ENCODE measurements at regions not wholly inside any gene's neighbourhood (a gene's known extent, or its start where the extent isn't known, plus 50 kb on each side); places are given as distances from the start of the nearest gene placed in this dataset.

- H3K4me1 ChIP-seq (ENCODE audit: control insufficient read depth, insufficient read depth, low read length, poor library complexity, severe bottlenecking): no peaks in the 10 kb centered on the region
- H3K9me3 ChIP-seq (ENCODE audit: control insufficient read depth, low read length): no peaks in the 10 kb centered on the region
- no peak overlapping the region for H3K4me3 ChIP-seq (ENCODE audit: extremely low read depth, insufficient read depth, low read length, poor library complexity, severe bottlenecking)
- 92 to 100% methylated on average over 1 to 2 of the region's 5 CpGs for WGBS, 2 experiments (ENCODE audit: insufficient coverage in 2 of 2)
- no peak overlapping the region for H3K27ac ChIP-seq (ENCODE audit: low read depth, low read length, severe bottlenecking)
- no peaks in the 10 kb centered on the region for H3K36me3 ChIP-seq (ENCODE audit: control insufficient read depth, insufficient read depth, low read length)
These were observed 572.6 kb downstream of the SLC16A7 start for GRCh38 chr12:60168441-60168840.

GRCh38 chr12:60169904-60170303, 574.1 kb downstream of the SLC16A7 start:
- H3K27ac ChIP-seq (ENCODE audit: low read depth, low read length, severe bottlenecking): no peak overlapping the region
- H3K36me3 ChIP-seq (ENCODE audit: control insufficient read depth, insufficient read depth, low read length): no peaks in the 10 kb centered on the region
- no peaks in the 10 kb centered on the region for H3K9me3 ChIP-seq (ENCODE audit: control insufficient read depth, low read length)
- no CpG with 5 or more reads among the region's 5 CpGs for WGBS, 2 experiments (ENCODE audit: insufficient coverage in 2 of 2)
- H3K4me3 ChIP-seq (ENCODE audit: extremely low read depth, insufficient read depth, low read length, poor library complexity, severe bottlenecking): no peak overlapping the region
- no peaks in the 10 kb centered on the region for H3K4me1 ChIP-seq (ENCODE audit: control insufficient read depth, insufficient read depth, low read length, poor library complexity, severe bottlenecking)

GRCh38 chr12:60172266-60173211, 576.7 kb downstream of the SLC16A7 start:
- Histone ChIP-seq H3K4me3 (ENCODE audit: extremely low read depth, insufficient read depth, low read length, poor library complexity, severe bottlenecking) (no peak overlapping the region), H3K9me3 (ENCODE audit: control insufficient read depth, low read length) (no peaks in the 10 kb centered on the region), H3K4me1 (ENCODE audit: control insufficient read depth, insufficient read depth, low read length, poor library complexity, severe bottlenecking) (no peaks in the 10 kb centered on the region), H3K27ac (ENCODE audit: low read depth, low read length, severe bottlenecking) (no peak overlapping the region), H3K36me3 (ENCODE audit: control insufficient read depth, insufficient read depth, low read length) (no peaks in the 10 kb centered on the region)
- 75 to 85% methylated on average over 1 to 2 of the region's 8 CpGs for WGBS, 2 experiments (ENCODE audit: insufficient coverage in 2 of 2)

GRCh38 chr12:60173224-60174170, 577.7 kb downstream of the SLC16A7 start:
- Histone ChIP-seq H3K9me3 (ENCODE audit: control insufficient read depth, low read length) (no peaks in the 10 kb centered on the region), H3K4me1 (ENCODE audit: control insufficient read depth, insufficient read depth, low read length, poor library complexity, severe bottlenecking) (no peaks in the 10 kb centered on the region), H3K4me3 (ENCODE audit: extremely low read depth, insufficient read depth, low read length, poor library complexity, severe bottlenecking) (no peak overlapping the region), H3K36me3 (ENCODE audit: control insufficient read depth, insufficient read depth, low read length) (no peaks in the 10 kb centered on the region), H3K27ac (ENCODE audit: low read depth, low read length, severe bottlenecking) (no peak overlapping the region)
- WGBS, 2 experiments (ENCODE audit: insufficient coverage in 2 of 2): 100% methylated on average over 5 of the region's 9 CpGs; no CpG with 5 or more reads in 1 of the 2 experiments

- H3K27ac ChIP-seq (ENCODE audit: low read depth, low read length, severe bottlenecking): no peak overlapping the region
- no peak overlapping the region for H3K4me3 ChIP-seq (ENCODE audit: extremely low read depth, insufficient read depth, low read length, poor library complexity, severe bottlenecking)
- H3K36me3 ChIP-seq (ENCODE audit: control insufficient read depth, insufficient read depth, low read length): no peaks in the 10 kb centered on the region
- no peaks in the 10 kb centered on the region for H3K9me3 ChIP-seq (ENCODE audit: control insufficient read depth, low read length)
- no peaks in the 10 kb centered on the region for H3K4me1 ChIP-seq (ENCODE audit: control insufficient read depth, insufficient read depth, low read length, poor library complexity, severe bottlenecking)
These were observed 578.6 kb downstream of the SLC16A7 start for GRCh38 chr12:60174476-60174875.

GRCh38 chr12:60174941-60175340, 579.1 kb downstream of the SLC16A7 start:
- no peaks in the 10 kb centered on the region for H3K36me3 ChIP-seq (ENCODE audit: control insufficient read depth, insufficient read depth, low read length)
- no peak overlapping the region for H3K27ac ChIP-seq (ENCODE audit: low read depth, low read length, severe bottlenecking)
- H3K9me3 ChIP-seq (ENCODE audit: control insufficient read depth, low read length): no peaks in the 10 kb centered on the region
- WGBS, 2 experiments (ENCODE audit: insufficient coverage in 2 of 2): no CpG with 5 or more reads among the region's 1 CpG
- H3K4me3 ChIP-seq (ENCODE audit: extremely low read depth, insufficient read depth, low read length, poor library complexity, severe bottlenecking): no peak overlapping the region
- no peaks in the 10 kb centered on the region for H3K4me1 ChIP-seq (ENCODE audit: control insufficient read depth, insufficient read depth, low read length, poor library complexity, severe bottlenecking)

DNA sequence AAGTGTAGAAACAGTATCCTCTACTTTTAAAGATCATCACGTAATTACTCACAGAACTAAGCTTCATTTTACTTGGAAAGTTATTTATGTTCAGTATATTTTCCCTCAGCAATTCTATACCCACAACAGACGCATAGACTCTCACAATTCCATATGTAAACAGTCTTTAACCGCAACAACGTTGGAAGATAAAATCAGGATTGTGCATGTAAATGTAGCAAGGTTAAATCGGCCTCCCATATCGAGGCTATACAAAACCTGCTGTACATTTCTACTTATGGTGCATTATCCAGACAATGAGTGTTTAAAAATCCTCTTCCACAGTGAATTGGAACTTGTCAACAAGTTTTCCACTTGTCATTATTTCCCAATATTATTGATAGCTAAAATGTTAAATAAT, 581.1 kb downstream of the SLC16A7 start:
- no peaks in the 10 kb centered on the region for H3K9me3 ChIP-seq (ENCODE audit: control insufficient read depth, low read length)
- no peaks in the 10 kb centered on the region for H3K4me1 ChIP-seq (ENCODE audit: control insufficient read depth, insufficient read depth, low read length, poor library complexity, severe bottlenecking)
- WGBS, 2 experiments (ENCODE audit: insufficient coverage in 2 of 2): 83% methylated on average over 1 of the region's 6 CpGs; no CpG with 5 or more reads in 1 of the 2 experiments
- no peak overlapping the region for H3K4me3 ChIP-seq (ENCODE audit: extremely low read depth, insufficient read depth, low read length, poor library complexity, severe bottlenecking)
- H3K27ac ChIP-seq (ENCODE audit: low read depth, low read length, severe bottlenecking): no peak overlapping the region
- no peaks in the 10 kb centered on the region for H3K36me3 ChIP-seq (ENCODE audit: control insufficient read depth, insufficient read depth, low read length)

- Histone ChIP-seq H3K4me1 (ENCODE audit: control insufficient read depth, insufficient read depth, low read length, poor library complexity, severe bottlenecking) (no peaks in the 10 kb centered on the region), H3K27ac (ENCODE audit: low read depth, low read length, severe bottlenecking) (no peak overlapping the region), H3K36me3 (ENCODE audit: control insufficient read depth, insufficient read depth, low read length) (no peaks in the 10 kb centered on the region), H3K9me3 (ENCODE audit: control insufficient read depth, low read length) (no peaks in the 10 kb centered on the region), H3K4me3 (ENCODE audit: extremely low read depth, insufficient read depth, low read length, poor library complexity, severe bottlenecking) (no peak overlapping the region)
- 86 to 100% methylated on average over 1 of the region's 2 CpGs for WGBS, 2 experiments (ENCODE audit: insufficient coverage in 2 of 2)
These were observed 584.5 kb downstream of the SLC16A7 start for GRCh38 chr12:60180298-60180697.

DNA sequence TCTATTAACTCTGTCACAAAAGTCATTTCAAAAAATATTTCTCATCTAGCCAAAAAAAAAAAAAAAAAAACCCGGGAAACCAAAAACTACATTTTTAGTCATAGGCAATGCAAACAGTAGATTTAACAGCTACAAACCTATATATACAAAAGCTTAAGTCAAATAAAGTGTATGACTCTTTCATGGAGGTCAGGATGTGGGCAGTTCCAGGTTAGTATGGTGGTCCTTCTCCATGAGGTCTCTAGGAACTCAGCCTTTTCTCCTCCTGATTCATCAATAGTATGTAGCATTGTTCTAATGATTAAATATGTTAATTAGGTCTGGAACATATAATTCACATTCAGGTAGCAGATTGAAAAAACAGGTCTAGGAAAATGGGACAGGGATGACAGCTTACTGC, 586.5 kb downstream of the SLC16A7 start:
- Histone ChIP-seq H3K36me3 (ENCODE audit: control insufficient read depth, insufficient read depth, low read length) (no peaks in the 10 kb centered on the region), H3K9me3 (ENCODE audit: control insufficient read depth, low read length) (no peaks in the 10 kb centered on the region), H3K27ac (ENCODE audit: low read depth, low read length, severe bottlenecking) (no peak overlapping the region), H3K4me3 (ENCODE audit: extremely low read depth, insufficient read depth, low read length, poor library complexity, severe bottlenecking) (no peak overlapping the region), H3K4me1 (ENCODE audit: control insufficient read depth, insufficient read depth, low read length, poor library complexity, severe bottlenecking) (no peaks in the 10 kb centered on the region)
- WGBS, 2 experiments (ENCODE audit: insufficient coverage in 2 of 2): no CpG with 5 or more reads among the region's 1 CpG

- Histone ChIP-seq H3K27ac (ENCODE audit: low read depth, low read length, severe bottlenecking) (no peak overlapping the region), H3K4me3 (ENCODE audit: extremely low read depth, insufficient read depth, low read length, poor library complexity, severe bottlenecking) (no peak overlapping the region), H3K4me1 (ENCODE audit: control insufficient read depth, insufficient read depth, low read length, poor library complexity, severe bottlenecking) (no peaks in the 10 kb centered on the region), H3K36me3 (ENCODE audit: control insufficient read depth, insufficient read depth, low read length) (no peaks in the 10 kb centered on the region), H3K9me3 (ENCODE audit: control insufficient read depth, low read length) (no peaks in the 10 kb centered on the region)
- WGBS, 2 experiments (ENCODE audit: insufficient coverage in 2 of 2): 80% methylated on average over 1 of the region's 1 CpG; no CpG with 5 or more reads in 1 of the 2 experiments
These were observed 588.3 kb downstream of the SLC16A7 start for GRCh38 chr12:60184096-60184495.
